NCI-H526 (cell line): ENCODE measurements at regions not wholly inside any gene's neighbourhood (a gene's known extent, or its start where the extent isn't known, plus 50 kb on each side); places are given as distances from the start of the nearest gene placed in this dataset.
"Not testable (repeated sequence)": the region's sequence is repeated elsewhere in the genome, so short reads cannot be mapped to it uniquely, and the experiment has no call there.

Source experiments
- DNase-seq, 2 experiments: peaks; one replicate each; lab custom pipeline; 2025; lab: John Stamatoyannopoulos, UW

DNA sequence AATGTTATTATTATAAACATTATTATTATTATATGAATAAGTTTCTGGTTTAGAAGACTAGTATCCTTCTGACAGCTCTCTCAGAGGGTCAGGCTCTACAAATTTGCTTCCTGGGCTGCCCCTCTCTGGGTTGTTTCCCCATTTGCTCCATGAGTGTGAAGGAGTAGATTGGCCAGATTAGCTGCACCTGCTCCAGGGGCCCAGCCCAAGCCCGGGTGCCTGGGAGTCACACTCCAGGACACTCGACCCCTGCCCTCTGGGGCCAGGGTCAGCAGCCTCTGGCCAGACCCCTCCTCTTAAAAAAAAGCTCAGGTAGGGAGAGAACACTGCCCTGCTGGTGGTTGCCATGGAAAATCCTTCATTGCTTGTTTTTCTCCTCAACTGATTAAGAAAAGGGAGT lies 169.0 kb upstream of the FOXD4L5 start:
- not testable (repeated sequence) for DNase-seq

- DNase-seq = not testable (repeated sequence)
Observed at GRCh38 chr9:65449886-65450610, 165.0 kb upstream of the FOXD4L5 start.

GRCh38 chr9:65449423-65449822 lies 164.4 kb upstream of the FOXD4L5 start:
- DNase-seq = no peak

GRCh38 chr9:65447146-65447545 lies 162.1 kb upstream of the FOXD4L5 start:
- DNase-seq = not testable (repeated sequence)

DNA sequence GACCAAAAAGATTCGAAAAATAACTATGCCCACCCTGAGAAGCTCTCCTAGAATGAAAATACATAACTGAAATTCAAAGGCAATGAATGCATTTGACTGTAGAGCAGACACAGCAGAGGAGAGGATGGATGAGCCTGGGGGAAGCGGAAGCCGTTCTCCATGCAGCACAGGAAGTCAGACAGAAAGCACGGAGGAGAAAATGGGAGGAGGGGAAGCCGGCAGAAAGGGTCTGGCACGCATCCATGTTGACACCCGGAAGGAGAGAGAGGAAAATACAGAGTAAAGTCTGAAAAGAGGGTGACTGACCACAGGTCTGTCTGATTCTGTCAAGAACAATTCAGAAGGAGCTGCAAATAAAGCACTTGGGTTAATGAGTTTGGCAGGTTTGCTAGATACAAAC lies 161.0 kb upstream of the FOXD4L5 start:
- DNase-seq = not testable (repeated sequence)

DNA sequence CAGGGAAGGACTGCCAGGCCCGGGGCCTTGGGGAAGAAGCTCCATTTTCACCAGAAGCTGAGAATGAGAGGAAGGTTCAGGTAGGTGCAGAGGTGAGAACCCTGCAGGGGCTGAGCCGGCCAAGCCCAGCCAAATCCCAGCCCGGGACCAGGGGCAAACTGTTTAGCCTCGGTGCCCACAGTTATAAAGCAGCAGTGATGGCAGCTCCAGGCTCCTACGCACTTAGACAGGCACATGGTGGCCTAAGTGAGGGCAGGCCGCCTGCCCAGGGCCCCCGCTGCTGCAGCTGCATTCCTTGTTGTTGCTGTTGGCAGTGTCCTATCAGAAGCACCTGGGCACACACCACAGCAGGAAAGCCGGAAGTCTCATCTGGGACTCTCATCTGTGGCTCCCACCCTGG lies 159.9 kb upstream of the FOXD4L5 start:
- no peak for DNase-seq

- not testable (repeated sequence) for DNase-seq
Observed at GRCh38 chr9:65442116-65442515, 157.1 kb upstream of the FOXD4L5 start.

- DNase-seq = not testable (repeated sequence)
Observed at GRCh38 chr9:65441324-65441920, 156.4 kb upstream of the FOXD4L5 start.

GRCh38 chr9:65437724-65438123 lies 152.7 kb upstream of the FOXD4L5 start:
- no peak for DNase-seq

DNA sequence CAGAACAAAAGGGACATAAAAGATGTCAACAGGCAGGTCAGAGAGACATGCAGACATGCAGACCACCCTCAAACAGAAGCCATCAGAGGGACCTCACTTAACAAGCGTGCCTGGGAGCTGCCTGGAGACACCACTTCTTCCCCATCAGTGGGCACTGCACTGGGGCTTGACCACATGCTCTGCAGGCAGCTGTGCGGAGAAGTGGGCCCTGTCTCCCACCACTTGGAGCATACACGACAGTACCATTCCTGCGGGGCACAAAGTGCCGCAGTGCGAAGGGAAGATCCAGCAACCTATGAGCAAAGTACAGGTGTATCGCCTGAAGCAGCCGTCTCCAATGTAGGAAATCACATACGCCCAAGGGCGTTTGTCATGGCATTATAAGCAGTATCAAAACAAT lies 150.5 kb upstream of the FOXD4L5 start:
- no peak for DNase-seq

DNA sequence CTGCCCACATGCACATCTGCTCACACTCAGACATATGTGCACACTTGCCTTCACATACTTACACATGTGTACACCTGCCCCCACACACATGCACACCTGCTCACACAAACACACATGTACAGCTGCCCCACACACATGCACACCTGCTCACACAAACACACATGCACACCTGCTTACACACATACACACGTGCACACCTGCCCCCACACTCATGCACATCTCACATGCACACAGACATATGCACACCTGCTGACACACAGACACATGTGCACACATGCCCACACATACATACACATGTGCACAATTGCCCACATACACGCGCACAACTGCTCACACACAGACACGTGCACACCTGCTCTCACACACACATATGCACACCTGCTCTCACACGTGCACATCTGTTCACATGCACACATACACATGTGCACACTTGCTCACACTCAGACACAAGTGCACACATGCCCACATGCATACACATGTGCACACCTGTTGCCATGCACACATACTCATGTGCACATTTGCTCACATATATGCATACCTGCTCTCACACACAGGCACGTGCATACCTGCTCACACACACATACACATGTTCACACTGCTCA lies 147.8 kb upstream of the FOXD4L5 start:
- no peak for DNase-seq

DNA sequence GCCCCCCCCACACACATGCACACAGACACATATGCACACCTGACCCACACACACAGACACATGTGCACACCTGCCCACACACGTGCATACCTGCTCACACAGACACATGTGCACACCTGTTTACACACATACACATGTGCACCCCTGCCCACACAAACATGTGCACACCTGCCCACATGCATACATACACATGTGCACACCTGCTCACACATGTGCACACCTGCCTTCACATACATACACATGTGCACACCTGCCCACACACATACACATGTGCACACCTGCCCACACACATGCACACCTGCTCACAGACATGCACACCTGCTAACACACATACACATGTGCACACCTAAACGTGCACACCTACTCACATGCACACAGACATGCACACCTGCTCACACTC lies 147.0 kb upstream of the FOXD4L5 start:
- no peak for DNase-seq

- DNase-seq = no peak
Observed at GRCh38 chr9:65430221-65430620, 145.2 kb upstream of the FOXD4L5 start.

DNA sequence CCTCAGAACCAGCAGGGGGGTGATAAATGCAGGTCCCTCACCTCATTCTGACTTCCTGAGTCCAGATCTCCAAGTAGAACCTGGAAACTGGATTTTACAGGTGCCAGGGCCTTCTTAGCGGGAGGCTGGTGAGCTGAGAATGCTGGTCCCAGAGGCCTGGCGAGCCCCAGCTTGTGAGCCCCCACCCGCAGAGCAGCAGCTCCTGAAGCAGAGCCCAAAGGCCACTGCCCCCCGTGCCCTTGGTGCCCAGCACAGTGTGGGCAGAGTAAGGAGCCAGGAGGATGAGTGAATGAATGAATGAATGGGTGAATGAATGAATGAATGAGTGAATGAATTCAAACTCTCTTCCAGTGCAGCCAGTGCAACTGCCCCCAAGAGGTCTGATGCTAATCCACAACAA lies 142.4 kb upstream of the FOXD4L5 start:
- not testable (repeated sequence) for DNase-seq

GRCh38 chr9:65426813-65427212 lies 141.8 kb upstream of the FOXD4L5 start:
- DNase-seq = not testable (repeated sequence)

DNA sequence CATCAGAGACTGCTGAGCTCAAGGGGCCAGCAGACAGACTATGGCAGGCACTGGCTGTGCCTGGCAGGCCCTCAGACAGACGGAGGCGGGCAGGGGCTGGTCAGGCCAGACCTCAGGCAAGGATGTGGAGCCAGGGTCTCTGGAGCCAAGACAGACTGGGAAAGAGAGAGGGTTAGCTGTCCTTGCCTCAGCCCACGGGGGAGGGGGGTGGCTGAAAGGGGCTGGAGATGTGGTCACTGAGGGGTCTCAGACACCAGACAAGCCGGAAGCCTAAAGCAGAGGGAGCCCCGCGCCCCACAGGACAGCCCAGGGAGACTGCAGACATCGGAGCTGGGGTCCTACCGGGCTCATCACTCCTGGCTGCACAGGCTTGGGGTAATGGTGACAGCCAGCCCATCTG lies 141.2 kb upstream of the FOXD4L5 start:
- DNase-seq = no peak

GRCh38 chr9:65425183-65425582 lies 140.2 kb upstream of the FOXD4L5 start:
- not testable (repeated sequence) for DNase-seq

DNA sequence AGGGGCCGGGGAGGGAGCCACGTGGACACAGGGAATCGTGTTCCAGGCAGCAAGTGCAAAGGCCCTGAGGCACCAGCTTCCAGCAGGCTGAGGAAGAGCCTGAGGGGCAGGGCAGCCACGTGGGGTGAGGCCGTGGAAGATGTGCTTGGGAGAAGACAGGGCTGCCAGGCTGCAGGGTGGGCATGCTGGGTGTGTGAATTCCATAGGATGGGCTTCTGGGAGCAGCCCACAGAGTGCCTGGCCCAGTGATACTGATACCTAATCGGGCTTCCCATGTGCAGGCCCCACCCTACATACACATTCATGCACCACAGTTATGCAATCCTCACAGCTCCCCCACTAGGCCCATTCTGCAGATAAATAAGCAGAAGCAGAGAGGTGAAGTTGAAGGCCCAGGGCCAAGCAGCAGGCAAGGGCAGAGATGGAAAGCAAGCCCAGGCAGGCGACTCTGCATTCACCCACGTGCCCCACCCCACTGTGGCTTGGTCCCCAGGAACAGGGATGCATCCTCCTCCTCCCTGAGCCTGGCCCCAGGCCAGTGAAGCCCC lies 139.5 kb upstream of the FOXD4L5 start:
- DNase-seq = not testable (repeated sequence)

- not testable (repeated sequence) for DNase-seq
Observed at GRCh38 chr9:65423691-65424436, 138.9 kb upstream of the FOXD4L5 start.

- DNase-seq = not testable (repeated sequence)
Observed at GRCh38 chr9:65422966-65423690, 138.1 kb upstream of the FOXD4L5 start.

- not testable (repeated sequence) for DNase-seq
Observed at GRCh38 chr9:65421486-65421885, 136.5 kb upstream of the FOXD4L5 start.

DNA sequence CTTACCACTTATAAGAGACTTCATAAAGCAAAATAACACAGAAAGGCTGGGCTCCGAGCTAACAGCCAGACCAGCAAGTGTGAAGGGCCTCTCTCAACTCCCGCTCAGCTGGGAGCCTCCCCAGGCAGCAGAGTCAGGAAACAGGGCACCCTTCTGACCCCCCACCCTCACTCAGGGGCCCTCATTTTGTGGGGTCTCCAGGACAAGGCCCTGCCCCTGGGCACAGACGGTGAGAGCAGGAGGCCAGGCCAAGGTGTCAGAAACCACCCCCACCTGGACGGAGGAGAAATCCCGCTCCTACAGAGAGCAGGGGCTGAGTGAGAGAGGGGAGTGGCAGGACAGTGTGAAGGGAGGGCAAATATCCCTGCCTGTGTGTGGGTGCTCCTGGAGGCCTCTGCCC lies 135.8 kb upstream of the FOXD4L5 start:
- DNase-seq = no peak
